ENCODE measurements at regions not wholly inside any gene's neighbourhood (a gene's known extent, or its start where the extent isn't known, plus 50 kb on each side); places are given as distances from the start of the nearest gene placed in this dataset.
A peak's percentile ranks its signal among the peaks of the same experiment; 100 is the strongest.
"Not testable (repeated sequence)": the region's sequence is repeated elsewhere in the genome, so short reads cannot be mapped to it uniquely, and the experiment has no call there.

DNA sequence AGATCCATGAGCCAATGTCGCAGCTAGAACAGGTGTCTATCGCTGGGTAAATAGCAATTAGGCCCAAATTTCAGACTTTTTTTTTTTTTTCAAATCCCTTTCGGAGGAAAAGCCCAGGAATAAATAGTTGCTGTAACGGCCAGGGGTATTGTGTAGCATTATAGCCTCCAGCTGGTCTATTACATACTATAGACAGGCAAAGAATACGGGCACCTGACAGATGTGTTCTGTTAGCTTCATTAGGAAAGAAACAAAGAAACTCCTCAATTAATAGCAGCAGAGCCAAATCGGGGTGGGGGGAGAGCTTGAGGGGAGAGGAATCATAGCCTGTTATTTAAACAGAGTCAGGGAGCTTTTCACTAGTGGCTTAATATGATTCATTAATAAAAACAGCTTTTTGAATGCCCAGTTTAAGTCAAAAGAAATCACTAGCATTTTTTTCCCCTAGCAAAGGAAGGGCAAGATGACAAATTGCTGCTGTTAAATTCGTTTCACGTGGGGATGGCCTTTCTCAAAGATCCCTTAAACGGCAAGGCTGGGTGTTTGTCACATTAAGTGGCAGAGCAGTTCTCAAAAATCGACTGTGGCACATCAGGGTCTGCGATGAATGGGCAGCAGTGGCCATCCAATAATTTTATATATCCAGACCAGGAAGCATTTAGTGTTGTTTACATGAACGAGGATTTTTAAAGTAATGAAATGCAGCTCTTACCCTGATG is 139.4 kb downstream of the ID4 start:
- DNase-seq (ENCODE audit: low read depth), result no peak

GRCh38 chr6:19979059-19979458 is 141.9 kb downstream of the ID4 start:
- no peak for DNase-seq (ENCODE audit: low read depth)

DNA sequence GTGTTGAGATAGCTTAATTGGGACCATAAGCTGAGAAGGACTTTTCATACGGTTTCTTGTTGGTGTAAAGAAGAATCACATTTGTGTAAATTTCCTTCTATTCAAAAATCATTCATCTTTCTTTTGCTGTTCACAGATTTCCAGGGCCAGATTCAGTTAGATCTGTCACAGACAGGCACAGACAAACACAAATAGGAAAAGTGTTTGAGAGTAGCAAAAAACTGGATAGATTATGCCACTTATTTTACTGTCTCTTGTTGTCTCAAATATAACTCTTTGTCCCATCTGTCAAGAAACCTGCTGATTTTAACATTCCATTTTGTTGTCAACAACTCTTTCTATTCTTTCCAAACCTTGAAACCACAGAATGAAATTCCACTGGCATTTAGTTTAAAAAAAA is 142.8 kb downstream of the ID4 start:
- no peak for DNase-seq (ENCODE audit: low read depth)

- no peak for DNase-seq (ENCODE audit: low read depth)
Measured at GRCh38 chr6:19983374-19983773, 146.2 kb downstream of the ID4 start.

DNA sequence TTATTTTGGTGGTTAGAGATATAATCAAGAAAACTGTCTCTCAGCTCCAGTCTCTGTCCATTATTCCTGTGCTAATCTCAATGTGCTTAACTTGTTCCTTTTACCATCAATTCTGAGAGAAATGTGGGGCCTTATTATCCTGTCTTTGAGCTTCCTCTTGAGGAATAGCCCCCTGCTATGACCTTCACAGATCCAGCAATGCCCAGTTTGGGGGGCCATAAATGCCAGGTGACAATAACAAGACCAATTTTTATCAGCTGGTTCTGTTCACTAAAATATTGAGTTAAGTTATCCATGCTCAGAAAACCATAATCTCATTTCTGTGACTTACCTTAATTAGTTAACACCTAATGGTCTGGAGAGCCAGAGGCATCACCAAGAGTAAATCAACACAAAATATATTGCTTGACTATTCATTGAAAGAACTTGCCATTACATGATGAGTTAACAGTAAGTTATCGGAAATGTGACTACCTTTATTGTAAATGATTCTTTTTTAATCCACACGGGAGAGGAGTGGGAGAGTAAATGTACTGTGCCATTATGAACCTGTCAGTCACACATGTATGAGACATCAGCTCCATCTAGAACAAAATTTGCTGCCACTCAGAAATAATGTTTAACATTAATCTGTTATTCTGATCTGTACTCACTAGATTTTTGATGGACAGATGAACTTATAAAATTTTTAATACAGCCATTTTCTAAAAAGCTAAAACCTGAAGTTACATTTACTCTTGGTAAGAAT is 149.7 kb downstream of the ID4 start:
- DNase-seq (ENCODE audit: low read depth), result no peak

- DNase-seq (ENCODE audit: low read depth), result peak; percentile 23
Measured at GRCh38 chr6:19988555-19988954, 151.4 kb downstream of the ID4 start.

DNA sequence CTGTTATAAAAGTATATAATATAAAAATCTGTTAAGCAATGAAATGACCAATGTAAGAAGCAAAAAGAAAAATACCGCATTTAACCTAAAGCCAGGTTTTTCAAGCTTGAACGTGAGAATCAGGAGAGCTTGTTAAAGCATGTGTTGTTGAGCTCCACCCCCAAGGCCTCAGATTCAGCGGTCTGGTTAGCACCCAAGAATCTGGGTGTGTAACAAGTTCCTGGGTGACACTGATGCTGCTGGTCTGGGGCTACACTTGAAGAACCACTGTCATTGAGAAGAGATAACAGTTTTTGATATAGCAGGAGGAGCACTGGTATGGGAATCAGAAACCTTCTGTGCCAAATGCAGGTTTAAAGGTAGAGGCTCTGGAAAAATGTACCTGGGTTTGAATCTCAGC is 154.0 kb downstream of the ID4 start:
- no peak for DNase-seq (ENCODE audit: low read depth)

GRCh38 chr6:19994909-19995308 is 157.7 kb downstream of the ID4 start:
- no peak for DNase-seq (ENCODE audit: low read depth)

GRCh38 chr6:19995575-19996257 is 158.5 kb downstream of the ID4 start:
- DNase-seq (ENCODE audit: low read depth), result no peak

DNA sequence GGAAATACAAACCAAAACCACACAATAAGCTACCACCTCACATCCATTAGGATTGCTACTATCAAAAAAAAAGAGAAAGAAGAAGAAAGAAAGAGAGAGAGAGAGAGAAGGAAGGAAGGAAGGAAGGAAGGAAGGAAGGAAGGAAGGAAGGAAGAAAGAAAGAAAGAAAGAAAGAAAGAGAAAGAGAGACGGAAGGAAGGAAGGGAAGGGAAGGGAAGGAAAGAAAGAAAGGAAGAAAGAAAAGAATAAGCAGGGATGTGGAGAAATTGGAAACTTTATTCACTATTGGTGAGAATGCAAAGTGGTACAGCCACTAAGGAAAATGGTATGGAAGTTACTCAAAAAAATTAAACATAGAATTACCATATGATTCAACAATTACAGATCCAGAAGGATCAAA is 159.9 kb downstream of the ID4 start:
- no peak for DNase-seq (ENCODE audit: low read depth)

DNA sequence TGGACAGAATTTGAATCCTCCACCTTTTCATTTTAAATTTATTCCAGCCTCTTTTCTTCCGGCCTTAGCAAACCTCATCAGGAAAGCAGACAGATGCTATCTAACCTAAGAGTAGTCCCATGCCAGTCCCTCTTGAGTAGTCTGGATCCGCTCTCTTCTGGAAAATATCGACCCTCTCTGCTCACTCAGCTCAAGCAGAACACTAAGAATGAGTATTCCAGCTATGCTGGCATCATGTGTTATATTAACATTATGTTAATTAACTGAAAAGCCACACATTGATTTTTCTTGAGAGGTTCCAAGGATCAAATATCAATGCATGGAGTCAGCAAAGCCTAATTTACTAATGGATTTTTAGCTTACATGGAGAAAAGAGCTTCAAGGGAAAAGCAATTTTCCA is 161.4 kb downstream of the ID4 start:
- no peak for DNase-seq (ENCODE audit: low read depth)

GRCh38 chr6:19999319-20000191 is 162.4 kb downstream of the ID4 start:
- DNase-seq (ENCODE audit: low read depth), result peak; percentile 56

DNA sequence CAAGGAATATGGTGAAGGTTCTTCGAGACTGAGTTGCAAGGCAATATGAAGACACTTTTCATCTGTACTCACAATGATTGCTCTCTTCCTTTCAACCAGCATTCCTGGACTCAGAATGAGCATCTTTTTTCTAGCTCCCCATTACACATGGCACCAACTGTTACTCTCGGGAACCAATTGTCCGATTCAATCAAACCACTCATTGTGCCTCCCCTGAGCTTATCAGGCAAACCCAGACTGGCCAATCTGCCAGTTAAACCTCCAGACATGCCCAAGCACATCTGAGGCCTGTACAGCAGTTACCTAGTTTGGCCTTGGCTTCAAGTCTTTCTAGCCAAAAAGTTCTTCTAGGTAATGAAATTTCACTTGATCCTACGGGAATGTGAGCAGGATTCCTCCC is 164.1 kb downstream of the ID4 start:
- DNase-seq (ENCODE audit: low read depth), result no peak

- no peak for DNase-seq (ENCODE audit: low read depth)
Measured at GRCh38 chr6:20006037-20006436, 168.9 kb downstream of the ID4 start.

- no peak for DNase-seq (ENCODE audit: low read depth)
Measured at GRCh38 chr6:20008131-20008530, 171.0 kb downstream of the ID4 start.

GRCh38 chr6:20013066-20013861 is 176.1 kb downstream of the ID4 start:
- no peak for DNase-seq (ENCODE audit: low read depth)

- no peak for DNase-seq (ENCODE audit: low read depth)
Measured at GRCh38 chr6:20014508-20014907, 177.3 kb downstream of the ID4 start.

DNA sequence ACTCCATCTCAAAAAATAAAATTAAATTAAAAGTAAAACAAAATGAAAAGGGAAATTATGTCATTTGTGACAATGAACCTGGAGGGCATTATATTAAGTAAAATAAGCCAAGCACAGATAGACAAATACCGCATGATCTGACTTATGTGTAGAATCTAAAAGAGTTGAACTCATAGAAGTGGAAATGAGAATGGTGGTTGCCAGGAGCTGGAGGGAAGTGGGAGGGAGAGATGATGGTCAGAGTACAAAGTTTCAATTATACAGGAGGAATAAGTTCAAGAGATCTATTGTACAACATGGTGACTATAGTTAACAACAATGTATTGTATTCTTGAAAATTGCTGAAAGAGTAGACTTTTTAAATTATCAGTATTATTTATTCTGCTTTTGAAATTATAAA is 183.4 kb downstream of the ID4 start:
- DNase-seq (ENCODE audit: low read depth), result no peak

DNA sequence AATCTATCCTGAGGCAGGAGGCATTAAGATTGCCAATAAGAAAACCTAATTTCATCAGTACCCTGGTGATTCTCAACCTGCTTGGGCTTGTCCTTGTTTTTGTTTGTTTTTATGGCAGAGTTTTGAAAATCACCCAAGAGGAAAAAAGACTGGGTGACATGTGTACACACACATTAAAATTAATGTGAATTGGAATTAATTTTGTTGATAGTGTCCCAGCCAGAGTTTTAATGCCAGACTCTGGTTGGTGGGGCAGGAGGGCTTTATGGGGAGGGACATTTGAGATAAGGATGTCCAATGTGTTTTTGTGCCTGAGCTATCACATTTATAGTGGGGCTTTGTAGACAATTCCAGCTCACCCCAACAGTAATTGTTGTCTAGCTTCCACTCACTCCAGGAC is 184.6 kb downstream of the ID4 start:
- no peak for DNase-seq (ENCODE audit: low read depth)

GRCh38 chr6:20023549-20024315 is 186.6 kb downstream of the ID4 start:
- not testable (repeated sequence) for DNase-seq (ENCODE audit: low read depth)

- no peak for DNase-seq (ENCODE audit: low read depth)
Measured at GRCh38 chr6:20024316-20024673, 187.1 kb downstream of the ID4 start.

Data from ELR (cell line).